HL-60 (cell line): ENCODE measurements at regions not wholly inside any gene's neighbourhood (a gene's known extent, or its start where the extent isn't known, plus 50 kb on each side); places are given as distances from the start of the nearest gene placed in this dataset.
A peak's percentile ranks its signal among the peaks of the same experiment; 100 is the strongest.

ENCODE experiments used
- DNase-seq, 2 experiments: peaks; one replicate each; pipeline ENCODE4 v3.0.0-alpha.2; 2010 to 2020; ENCODE audit warnings: low read depth in 1 of 2, low spot score in 1 of 2
- H3K27ac ChIP-seq: fragments of 250-450 bp; sonication (Bioruptor Pico); replicated peaks from 2 replicates; pipeline ENCODE4 v1.5.1; 2020; ENCODE audit warnings: mild to moderate bottlenecking, moderate library complexity
- H3K27me3 ChIP-seq: fragments of 250-450 bp; sonication (Bioruptor Pico); 2 replicates; pipeline ENCODE4 v1.5.1; 2021; ENCODE audit warnings: mild to moderate bottlenecking, moderate library complexity; ENCODE audit not compliant: insufficient read depth, poor library complexity, severe bottlenecking
- H3K4me3 ChIP-seq: replicated peaks from 2 replicates; pipeline ENCODE4 v1.5.1; 2011; ENCODE audit warnings: mild to moderate bottlenecking, control low read depth, low read length; ENCODE audit not compliant: insufficient read depth
- CTCF ChIP-seq: IDR thresholded peaks from one replicate; pipeline ENCODE4 v1.5.1; 2011; ENCODE audit warnings: low read length, control low read depth, inconsistent platforms; ENCODE audit not compliant: insufficient read depth
- GABPA ChIP-seq: IDR thresholded peaks from 2 replicates; pipeline ENCODE4 v1.6.1; 2012; ENCODE audit warnings: low read depth
- POLR2AphosphoS5 ChIP-seq: IDR thresholded peaks from 2 replicates; pipeline ENCODE4 v1.6.1; 2012; ENCODE audit warnings: low read depth
- REST ChIP-seq: IDR thresholded peaks from 2 replicates; pipeline ENCODE4 v1.6.1; 2012; ENCODE audit warnings: low read depth; ENCODE audit not compliant: insufficient replicate concordance
- SPI1 ChIP-seq: IDR thresholded peaks from 2 replicates; pipeline ENCODE4 v1.6.1; 2012; ENCODE audit warnings: low read depth, mild to moderate bottlenecking, borderline replicate concordance

- DNase-seq: no peak
- Histone ChIP-seq H3K27me3 (no peaks in the 10 kb centered on the region), H3K4me3 (no peak overlapping the region), H3K27ac (no peak overlapping the region)
- TF ChIP-seq CTCF: no peak
- no peak for TF ChIP-seq SPI1
- no peak for TF ChIP-seq POLR2AphosphoS5
- TF ChIP-seq GABPA: no peak
- TF ChIP-seq REST: no peak
Measured at GRCh38 chrX:20433388-20433775, 166.7 kb upstream of the RPS6KA3 start.

GRCh38 chrX:20432746-20433387 is 166.2 kb upstream of the RPS6KA3 start:
- no peak for TF ChIP-seq CTCF
- TF ChIP-seq GABPA: no peak
- no peak for TF ChIP-seq POLR2AphosphoS5
- TF ChIP-seq REST: no peak
- no peak overlapping the region for H3K4me3 ChIP-seq
- DNase-seq: peak in 1 of 2 experiments; percentile 5
- no peaks in the 10 kb centered on the region for H3K27me3 ChIP-seq
- no peak overlapping the region for H3K27ac ChIP-seq

GRCh38 chrX:20432048-20432447 is 165.3 kb upstream of the RPS6KA3 start:
- Histone ChIP-seq H3K27me3 (no peaks in the 10 kb centered on the region), H3K4me3 (no peak overlapping the region), H3K27ac (no peak overlapping the region)
- TF ChIP-seq CTCF: no peak
- TF ChIP-seq GABPA: no peak
- no peak for TF ChIP-seq POLR2AphosphoS5
- TF ChIP-seq SPI1: no peak
- TF ChIP-seq REST: no peak
- no peak for DNase-seq
